GM12892 (cell line): ENCODE measurements at regions not wholly inside any gene's neighbourhood (a gene's known extent, or its start where the extent isn't known, plus 50 kb on each side); places are given as distances from the start of the nearest gene placed in this dataset.

ENCODE experiments used
- POLR2A ChIP-seq: IDR thresholded peaks from 2 replicates; pipeline ENCODE4 v1.6.1; 2011; ENCODE audit warnings: low read depth, low read length, control low read depth
- POLR2AphosphoS5 ChIP-seq: IDR thresholded peaks from 2 replicates; pipeline ENCODE4 v1.6.1; 2011; ENCODE audit warnings: low read depth, low read length, control low read depth
- TAF1 ChIP-seq: IDR thresholded peaks from 2 replicates; pipeline ENCODE4 v1.6.1; 2011; ENCODE audit warnings: low read depth, mild to moderate bottlenecking, control low read depth, low read length, borderline replicate concordance

DNA sequence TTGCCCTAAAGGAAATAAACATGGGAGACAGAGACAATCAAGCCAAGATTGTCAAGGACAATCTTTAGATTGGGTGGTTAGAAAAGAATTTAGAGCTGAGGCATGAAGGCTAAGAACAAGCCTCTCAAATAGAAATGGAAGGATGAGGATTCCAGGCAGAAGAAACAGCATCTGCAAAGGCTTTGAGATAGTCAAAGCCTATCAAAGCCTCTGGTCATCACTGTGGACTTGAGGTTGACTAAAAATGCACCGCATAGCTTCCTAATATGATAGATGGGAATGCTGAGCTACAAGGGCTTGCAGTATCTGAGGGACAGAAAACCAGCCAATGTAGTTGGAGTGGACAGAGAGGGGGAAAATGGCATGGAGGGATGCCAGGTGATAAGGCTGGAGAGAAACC is 109.8 kb upstream of the FAM20A start:
- TF ChIP-seq POLR2A (no peak), POLR2AphosphoS5 (no peak), TAF1 (no peak)
